ENCODE measurements at regions not wholly inside any gene's neighbourhood (a gene's known extent, or its start where the extent isn't known, plus 50 kb on each side); places are given as distances from the start of the nearest gene placed in this dataset.

- H3K9ac ChIP-seq (ENCODE audit: low read depth in 2 of 2, low read length in 2 of 2) = no peak overlapping the region
- TF ChIP-seq CTCF (IDR thresholded peaks at IDR 0.05) = no peak
- no peak for DNase-seq
- no peaks in the 10 kb centered on the region for H3K4me1 ChIP-seq
- H3K4me3 ChIP-seq = no peak overlapping the region
- H3K9me3 ChIP-seq = no peaks in the 10 kb centered on the region
- no peak overlapping the region for H3K27ac ChIP-seq
- no peaks in the 10 kb centered on the region for H3K36me3 ChIP-seq
- H3K27me3 ChIP-seq = no peaks in the 10 kb centered on the region
- intact Hi-C loops (cut with DNase I) = no loop called here
Observed at GRCh38 chr6:11951868-11952267, 60.2 kb upstream of the HIVEP1 start.

GRCh38 chr6:11950109-11950508 is 62.0 kb upstream of the HIVEP1 start:
- no peaks in the 10 kb centered on the region for H3K4me1 ChIP-seq
- no peak overlapping the region for H3K4me3 ChIP-seq
- H3K9me3 ChIP-seq = no peaks in the 10 kb centered on the region
- no peak for DNase-seq
- no peak for TF ChIP-seq CTCF (IDR thresholded peaks at IDR 0.05)
- no peaks in the 10 kb centered on the region for H3K27me3 ChIP-seq
- intact Hi-C loops (cut with DNase I) = no loop called here
- no peak overlapping the region for H3K9ac ChIP-seq (ENCODE audit: low read depth in 2 of 2, low read length in 2 of 2)
- H3K36me3 ChIP-seq = no peaks in the 10 kb centered on the region
- no peak overlapping the region for H3K27ac ChIP-seq

- intact Hi-C loops (cut with DNase I) = no loop called here
- Histone ChIP-seq H3K9ac (ENCODE audit: low read depth in 2 of 2, low read length in 2 of 2) (no peak overlapping the region), H3K36me3 (no peaks in the 10 kb centered on the region), H3K27me3 (no peaks in the 10 kb centered on the region), H3K27ac (no peak overlapping the region), H3K4me3 (no peak overlapping the region), H3K4me1 (no peaks in the 10 kb centered on the region), H3K9me3 (no peaks in the 10 kb centered on the region)
- TF ChIP-seq CTCF (IDR thresholded peaks at IDR 0.05) = no peak
- no peak for DNase-seq
Observed at GRCh38 chr6:11947575-11947974, 64.5 kb upstream of the HIVEP1 start.

GRCh38 chr6:11947063-11947462 is 65.0 kb upstream of the HIVEP1 start:
- no peaks in the 10 kb centered on the region for H3K4me1 ChIP-seq
- H3K9ac ChIP-seq (ENCODE audit: low read depth in 2 of 2, low read length in 2 of 2) = no peak overlapping the region
- intact Hi-C loops (cut with DNase I) = no loop called here
- H3K36me3 ChIP-seq = no peaks in the 10 kb centered on the region
- no peak overlapping the region for H3K27ac ChIP-seq
- no peak for TF ChIP-seq CTCF (IDR thresholded peaks at IDR 0.05)
- no peaks in the 10 kb centered on the region for H3K9me3 ChIP-seq
- no peaks in the 10 kb centered on the region for H3K27me3 ChIP-seq
- H3K4me3 ChIP-seq = no peak overlapping the region
- no peak for DNase-seq

GRCh38 chr6:11944111-11944510 is 68.0 kb upstream of the HIVEP1 start:
- Histone ChIP-seq H3K27me3 (no peaks in the 10 kb centered on the region), H3K36me3 (no peaks in the 10 kb centered on the region), H3K9ac (ENCODE audit: low read depth in 2 of 2, low read length in 2 of 2) (no peak overlapping the region), H3K4me3 (no peak overlapping the region), H3K4me1 (no peaks in the 10 kb centered on the region), H3K27ac (no peak overlapping the region), H3K9me3 (no peaks in the 10 kb centered on the region)
- intact Hi-C loops (cut with DNase I) = no loop called here
- TF ChIP-seq CTCF (IDR thresholded peaks at IDR 0.05) = no peak
- DNase-seq = no peak

- intact Hi-C loops (cut with DNase I) = no loop called here
Observed at GRCh38 chr6:11943060-11943459, 69.1 kb upstream of the HIVEP1 start.

More at GRCh38 chr6:11943060-11943459, 69.1 kb upstream of the HIVEP1 start:
- H3K9ac ChIP-seq (ENCODE audit: low read depth in 2 of 2, low read length in 2 of 2) = no peak overlapping the region
- DNase-seq = no peak
- H3K4me1 ChIP-seq = no peaks in the 10 kb centered on the region
- no peaks in the 10 kb centered on the region for H3K27me3 ChIP-seq
- no peak overlapping the region for H3K27ac ChIP-seq
- TF ChIP-seq CTCF (IDR thresholded peaks at IDR 0.05) = no peak
- no peak overlapping the region for H3K4me3 ChIP-seq
- no peaks in the 10 kb centered on the region for H3K9me3 ChIP-seq
- H3K36me3 ChIP-seq = no peaks in the 10 kb centered on the region
